ENCODE measurements at regions not wholly inside any gene's neighbourhood (a gene's known extent, or its start where the extent isn't known, plus 50 kb on each side); places are given as distances from the start of the nearest gene placed in this dataset.
"Not testable (repeated sequence)": the region's sequence is repeated elsewhere in the genome, so short reads cannot be mapped to it uniquely, and the experiment has no call there.

DNA sequence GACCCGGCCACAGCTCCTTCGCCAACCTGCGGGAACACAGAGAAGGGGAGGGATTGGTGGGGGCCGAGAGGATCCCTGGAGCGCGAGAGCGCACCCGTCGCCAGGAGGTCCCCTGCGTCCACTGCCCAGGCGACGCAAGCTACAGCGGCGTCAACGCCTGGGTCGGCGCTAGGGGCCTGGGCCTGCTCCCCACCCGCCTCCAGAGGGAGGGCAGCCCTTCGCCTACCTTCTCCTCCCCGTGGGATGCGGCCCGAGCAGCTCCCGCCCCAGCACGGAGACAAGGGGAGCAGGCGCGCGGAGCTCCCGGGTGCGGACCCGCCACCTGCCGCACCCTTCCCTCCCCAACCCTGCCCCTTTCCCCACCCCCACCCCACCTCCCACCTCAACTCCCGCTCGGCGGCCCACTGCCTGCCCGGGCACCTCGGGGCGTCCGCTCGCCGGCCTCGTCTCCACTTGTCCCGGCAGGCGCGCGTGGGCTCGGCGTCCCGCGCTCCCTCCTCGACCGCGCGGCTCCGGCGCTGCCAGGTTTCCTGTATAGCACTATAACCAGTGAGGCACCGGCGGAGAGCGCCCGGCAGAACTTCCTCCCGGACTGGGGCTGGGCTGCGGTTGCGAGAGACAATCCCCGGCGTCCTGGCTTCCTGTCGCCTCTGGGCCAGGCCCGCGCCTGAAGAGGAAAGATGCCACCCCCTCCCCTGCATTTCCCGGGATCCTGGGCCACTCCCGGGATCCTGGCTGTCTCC is 119.1 kb upstream of the SMURF2 start:
- peak overlapping the region; percentile 85 for H3K4me3 ChIP-seq (ENCODE audit: low read length, poor library complexity, severe bottlenecking)
- H3K79me2 ChIP-seq (ENCODE audit: insufficient read depth, low read length), result peaks cover 26% of the 10 kb centered on the region
- peak overlapping the region; percentile 86 for H3K4me2 ChIP-seq (ENCODE audit: low read depth, low read length, poor library complexity, severe bottlenecking)
- no peaks in the 10 kb centered on the region for H4K20me1 ChIP-seq (ENCODE audit: insufficient read depth, low read length, poor library complexity, severe bottlenecking)
- peak overlapping the region; percentile 89 for H3K9ac ChIP-seq (ENCODE audit: low read depth, low read length, poor library complexity, severe bottlenecking)
- H3F3A ChIP-seq (ENCODE audit: low read depth), result no peaks in the 10 kb centered on the region
- TF ChIP-seq EZH2phosphoT487 (IDR thresholded peaks at IDR 0.05; ENCODE audit: borderline replicate concordance), result no peak
- TF ChIP-seq, protein P1, sequence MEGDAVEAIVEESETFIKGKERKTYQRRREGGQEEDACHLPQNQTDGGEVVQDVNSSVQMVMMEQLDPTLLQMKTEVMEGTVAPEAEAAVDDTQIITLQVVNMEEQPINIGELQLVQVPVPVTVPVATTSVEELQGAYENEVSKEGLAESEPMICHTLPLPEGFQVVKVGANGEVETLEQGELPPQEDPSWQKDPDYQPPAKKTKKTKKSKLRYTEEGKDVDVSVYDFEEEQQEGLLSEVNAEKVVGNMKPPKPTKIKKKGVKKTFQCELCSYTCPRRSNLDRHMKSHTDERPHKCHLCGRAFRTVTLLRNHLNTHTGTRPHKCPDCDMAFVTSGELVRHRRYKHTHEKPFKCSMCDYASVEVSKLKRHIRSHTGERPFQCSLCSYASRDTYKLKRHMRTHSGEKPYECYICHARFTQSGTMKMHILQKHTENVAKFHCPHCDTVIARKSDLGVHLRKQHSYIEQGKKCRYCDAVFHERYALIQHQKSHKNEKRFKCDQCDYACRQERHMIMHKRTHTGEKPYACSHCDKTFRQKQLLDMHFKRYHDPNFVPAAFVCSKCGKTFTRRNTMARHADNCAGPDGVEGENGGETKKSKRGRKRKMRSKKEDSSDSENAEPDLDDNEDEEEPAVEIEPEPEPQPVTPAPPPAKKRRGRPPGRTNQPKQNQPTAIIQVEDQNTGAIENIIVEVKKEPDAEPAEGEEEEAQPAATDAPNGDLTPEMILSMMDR (conservative IDR thresholded peaks at IDR 0.05; ENCODE audit: low read length), result no peak
- H3K4me1 ChIP-seq (ENCODE audit: insufficient read depth, low read length, poor library complexity, severe bottlenecking), result peaks cover 27% of the 10 kb centered on the region
- H3K9me3 ChIP-seq (ENCODE audit: insufficient read depth, low read depth, low read length), result no peaks in the 10 kb centered on the region
- H3K27me3 ChIP-seq (ENCODE audit: insufficient read depth, low read length, poor library complexity, severe bottlenecking), result no peaks in the 10 kb centered on the region
- no peaks in the 10 kb centered on the region for H3K9me2 ChIP-seq (replicated peaks; ENCODE audit: low read depth, low read length)
- H3K36me3 ChIP-seq (ENCODE audit: insufficient read depth, low read length), result peaks cover 5% of the 10 kb centered on the region; the same call in 1 of the 2 replicates
- peak overlapping the region; percentile 55; the same call in 1 of the 2 replicates for H2AFZ ChIP-seq (ENCODE audit: low read length)

DNA sequence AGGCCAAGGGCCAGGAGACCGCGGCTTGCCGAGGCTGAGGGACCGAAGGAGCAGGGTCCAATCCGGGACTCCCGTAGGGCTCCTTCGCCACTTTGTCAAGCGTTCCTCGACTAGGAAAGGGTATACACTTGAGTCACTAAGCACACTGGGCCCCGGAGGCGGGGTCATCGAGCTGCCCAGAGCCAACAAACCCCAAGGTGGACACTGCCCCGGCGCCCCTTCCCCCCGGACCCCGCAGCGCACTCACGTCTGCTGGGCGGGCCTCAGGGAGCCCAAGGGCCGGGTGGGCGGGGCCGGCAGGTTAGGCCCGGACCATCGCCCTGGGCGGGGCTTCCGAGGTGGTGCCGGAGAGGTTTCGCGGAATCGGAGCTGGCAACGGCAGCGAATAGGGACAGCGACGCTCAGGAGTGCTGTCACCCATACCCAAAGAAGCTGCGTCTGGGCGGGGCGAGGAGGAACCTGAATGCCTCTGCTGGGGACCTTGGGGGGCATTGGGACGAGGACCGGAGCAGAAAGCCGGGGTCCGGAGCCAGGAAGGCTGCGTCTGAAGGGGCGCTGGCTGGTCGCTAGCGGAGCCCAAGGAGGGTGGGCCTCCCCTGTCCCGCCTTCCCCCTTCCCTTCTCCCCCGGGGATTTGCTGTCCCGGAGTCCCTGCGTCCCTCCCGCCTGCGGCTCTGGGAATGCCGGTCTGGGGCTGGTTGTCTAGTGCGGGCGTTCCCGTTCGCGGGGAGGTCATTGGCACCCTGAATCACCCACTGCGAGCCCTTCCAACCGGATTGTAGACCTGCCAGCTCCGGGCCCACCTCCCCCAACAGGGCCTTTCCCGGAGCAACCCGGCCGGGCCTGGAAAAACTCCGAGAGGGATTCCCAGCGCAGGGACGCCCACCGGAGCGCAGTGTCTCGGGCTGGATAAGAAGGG is 118.2 kb upstream of the SMURF2 start:
- H3K4me2 ChIP-seq (ENCODE audit: low read depth, low read length, poor library complexity, severe bottlenecking), result peak overlapping the region; percentile 86
- no peaks in the 10 kb centered on the region for H3K9me2 ChIP-seq (replicated peaks; ENCODE audit: low read depth, low read length)
- peak overlapping the region; percentile 85 for H3K4me3 ChIP-seq (ENCODE audit: low read length, poor library complexity, severe bottlenecking)
- H3K36me3 ChIP-seq (ENCODE audit: insufficient read depth, low read length), result no peaks in the 10 kb centered on the region; the same call in 1 of the 2 replicates
- H3K4me1 ChIP-seq (ENCODE audit: insufficient read depth, low read length, poor library complexity, severe bottlenecking), result peaks cover 27% of the 10 kb centered on the region
- H3F3A ChIP-seq (ENCODE audit: low read depth), result no peaks in the 10 kb centered on the region
- H3K9ac ChIP-seq (ENCODE audit: low read depth, low read length, poor library complexity, severe bottlenecking), result peak overlapping the region; percentile 89
- peak overlapping the region; percentile 55; the same call in 1 of the 2 replicates for H2AFZ ChIP-seq (ENCODE audit: low read length)
- H3K9me3 ChIP-seq (ENCODE audit: insufficient read depth, low read depth, low read length), result no peaks in the 10 kb centered on the region
- H3K27me3 ChIP-seq (ENCODE audit: insufficient read depth, low read length, poor library complexity, severe bottlenecking), result no peaks in the 10 kb centered on the region
- peaks cover 31% of the 10 kb centered on the region for H3K79me2 ChIP-seq (ENCODE audit: insufficient read depth, low read length)
- H4K20me1 ChIP-seq (ENCODE audit: insufficient read depth, low read length, poor library complexity, severe bottlenecking), result no peaks in the 10 kb centered on the region
- no peak for TF ChIP-seq EZH2phosphoT487 (IDR thresholded peaks at IDR 0.05; ENCODE audit: borderline replicate concordance)
- TF ChIP-seq, protein P1 (conservative IDR thresholded peaks at IDR 0.05; ENCODE audit: low read length), result no peak

DNA sequence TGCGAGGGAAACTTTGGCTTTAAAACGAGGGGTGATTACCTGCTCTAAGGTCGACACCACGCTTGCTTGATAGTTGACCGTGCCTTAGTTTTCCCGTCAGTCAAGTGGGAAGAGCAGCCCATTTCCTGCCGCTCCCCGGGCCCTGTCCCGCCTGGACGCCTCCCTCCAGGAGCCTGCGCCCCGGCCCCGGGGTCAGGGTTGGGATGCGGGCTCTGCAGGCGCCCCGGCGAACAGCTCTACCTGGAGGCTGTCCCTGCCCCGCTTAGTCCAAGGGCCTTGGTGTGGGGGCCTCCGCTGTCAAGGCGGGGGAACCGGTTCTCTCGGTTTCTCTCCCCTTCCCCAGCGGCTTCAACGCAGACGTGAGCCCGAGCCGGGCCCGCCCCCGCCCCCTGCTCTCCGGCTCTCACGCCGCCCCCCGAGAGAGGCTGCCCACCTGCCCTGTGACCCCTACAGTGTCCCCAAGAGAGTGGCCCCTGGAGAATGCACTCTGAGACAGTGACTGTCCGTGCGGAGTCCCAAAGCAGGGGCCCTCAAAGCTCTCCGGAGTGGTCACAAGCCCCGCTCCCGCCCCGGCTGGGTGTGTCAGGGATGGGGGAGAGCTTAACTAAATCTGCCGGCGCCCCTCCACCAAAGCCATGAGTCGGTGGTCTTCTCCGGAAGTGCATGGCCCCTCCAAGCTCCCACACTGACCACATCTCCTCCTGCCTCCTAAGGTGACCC is 117.4 kb upstream of the SMURF2 start:
- H3K36me3 ChIP-seq (ENCODE audit: insufficient read depth, low read length), result no peaks in the 10 kb centered on the region; the same call in 1 of the 2 replicates
- H3K4me2 ChIP-seq (ENCODE audit: low read depth, low read length, poor library complexity, severe bottlenecking), result peak overlapping the region; percentile 86
- no peaks in the 10 kb centered on the region for H3F3A ChIP-seq (ENCODE audit: low read depth)
- no peak overlapping the region for H2AFZ ChIP-seq (ENCODE audit: low read length)
- peak overlapping the region; percentile 85 for H3K4me3 ChIP-seq (ENCODE audit: low read length, poor library complexity, severe bottlenecking)
- H3K27me3 ChIP-seq (ENCODE audit: insufficient read depth, low read length, poor library complexity, severe bottlenecking), result no peaks in the 10 kb centered on the region
- TF ChIP-seq, protein P1 (conservative IDR thresholded peaks at IDR 0.05; ENCODE audit: low read length), result no peak
- no peak overlapping the region for H3K9ac ChIP-seq (ENCODE audit: low read depth, low read length, poor library complexity, severe bottlenecking)
- no peaks in the 10 kb centered on the region for H3K9me2 ChIP-seq (replicated peaks; ENCODE audit: low read depth, low read length)
- H3K9me3 ChIP-seq (ENCODE audit: insufficient read depth, low read depth, low read length), result no peaks in the 10 kb centered on the region
- peaks cover 27% of the 10 kb centered on the region for H3K4me1 ChIP-seq (ENCODE audit: insufficient read depth, low read length, poor library complexity, severe bottlenecking)
- no peaks in the 10 kb centered on the region for H4K20me1 ChIP-seq (ENCODE audit: insufficient read depth, low read length, poor library complexity, severe bottlenecking)
- H3K79me2 ChIP-seq (ENCODE audit: insufficient read depth, low read length), result peaks cover 31% of the 10 kb centered on the region

DNA sequence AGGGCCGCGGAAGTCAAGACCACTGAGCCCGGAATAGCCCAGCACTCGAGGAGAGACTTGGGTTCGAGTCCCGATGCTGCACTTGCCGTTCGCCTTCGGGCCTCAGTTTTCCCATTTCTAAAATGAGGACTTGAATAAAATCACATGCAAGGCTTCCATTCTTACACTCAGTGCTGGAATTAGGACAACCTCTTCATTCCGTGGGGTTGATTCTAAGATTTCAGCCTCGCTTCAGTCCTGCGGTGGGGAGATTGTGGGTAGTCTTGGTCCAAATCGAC is 116.9 kb upstream of the SMURF2 start:
- H3K9me3 ChIP-seq (ENCODE audit: insufficient read depth, low read depth, low read length); H3K9ac ChIP-seq (ENCODE audit: low read depth, low read length, poor library complexity, severe bottlenecking): not testable (repeated sequence)
- peaks cover 32% of the 10 kb centered on the region for H3K4me1 ChIP-seq (ENCODE audit: insufficient read depth, low read length, poor library complexity, severe bottlenecking)

More for the DNA sequence above, 116.9 kb upstream of the SMURF2 start:
- not testable (repeated sequence) for H3K4me2 ChIP-seq (ENCODE audit: low read depth, low read length, poor library complexity, severe bottlenecking); H4K20me1 ChIP-seq (ENCODE audit: insufficient read depth, low read length, poor library complexity, severe bottlenecking); H3K9me2 ChIP-seq (replicated peaks; ENCODE audit: low read depth, low read length); H3K36me3 ChIP-seq (ENCODE audit: insufficient read depth, low read length); H3K4me3 ChIP-seq (ENCODE audit: low read length, poor library complexity, severe bottlenecking); H2AFZ ChIP-seq (ENCODE audit: low read length); H3F3A ChIP-seq (ENCODE audit: low read depth); H3K27me3 ChIP-seq (ENCODE audit: insufficient read depth, low read length, poor library complexity, severe bottlenecking)
- H3K79me2 ChIP-seq (ENCODE audit: insufficient read depth, low read length), result peaks cover 31% of the 10 kb centered on the region

Data from Loucy (cell line).